ENCODE measurements at regions not wholly inside any gene's neighbourhood (a gene's known extent, or its start where the extent isn't known, plus 50 kb on each side); places are given as distances from the start of the nearest gene placed in this dataset.

- DNase-seq (ENCODE audit: low read depth, low spot score) (no peak), ATAC-seq (no peak)
- intact Hi-C loops (cut with micrococcal nuclease; ENCODE audit: unreplicated experiment): no loop called here
- TF ChIP-seq TCF7L2 (IDR thresholded peaks at IDR 0.05; ENCODE audit: low read depth, low read length) (no peak), POLR2AphosphoS5 (IDR thresholded peaks at IDR 0.05; ENCODE audit: low read depth, low read length) (no peak), REST (IDR thresholded peaks at IDR 0.05; ENCODE audit: insufficient read depth in 1 of 2, low read depth in 2 of 2, low read length in 1 of 2) (no peak), CTCF (IDR thresholded peaks at IDR 0.05) (no peak), SIN3A (IDR thresholded peaks at IDR 0.05; ENCODE audit: borderline replicate concordance, insufficient read depth, low read depth, low read length) (no peak)
- Histone ChIP-seq H3K27ac (ENCODE audit: low read length) (no peak overlapping the region), H3K4me1 (ENCODE audit: control insufficient read depth, insufficient read depth, low read length) (no peaks in the 10 kb centered on the region), H3K4me3 (ENCODE audit: low read depth in 2 of 2, low read length in 2 of 2) (no peak overlapping the region), H3K9me3 (ENCODE audit: control insufficient read depth, insufficient read depth, low read depth, low read length) (no peaks in the 10 kb centered on the region), H3K36me3 (ENCODE audit: control insufficient read depth, insufficient read depth, low read length) (no peaks in the 10 kb centered on the region), H3K27me3 (ENCODE audit: control insufficient read depth, insufficient read depth, low read length) (no peaks in the 10 kb centered on the region)
- ChIA-PET POLR2A (no interaction called here), CTCF (no interaction called here)
- no TSS peak for BruUV-seq (replicated peaks)
- in situ Hi-C loops (cut with HindIII; ENCODE audit: low pct_unique_long_range_greater_than_20kb, low sequenced_read_pairs): no loop called here
Observed at GRCh38 chr14:42013559-42013958, 406.9 kb downstream of the LRFN5 start.

DNA sequence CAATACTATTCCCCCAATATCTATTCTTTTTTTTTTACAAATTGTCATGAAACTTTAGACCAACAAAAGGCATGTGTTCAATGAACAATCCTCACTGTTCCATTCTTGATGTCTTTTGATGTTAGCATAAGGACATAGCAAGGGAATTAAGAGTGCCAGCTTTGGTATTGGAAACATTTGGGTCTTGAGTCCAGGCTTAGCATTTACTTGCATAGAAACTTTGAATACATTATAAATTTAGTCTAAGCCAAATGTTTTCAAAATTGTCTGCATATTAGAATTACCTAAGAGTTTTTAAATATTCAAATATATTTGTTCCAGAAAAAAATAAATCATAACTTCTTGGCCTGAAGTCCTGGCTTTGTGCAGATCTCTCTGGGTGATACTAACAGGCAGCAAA lies 406.5 kb downstream of the LRFN5 start:
- ATAC-seq: no peak
- ChIA-PET CTCF (no interaction called here), POLR2A (no interaction called here)
- no peaks in the 10 kb centered on the region for H3K4me1 ChIP-seq (ENCODE audit: control insufficient read depth, insufficient read depth, low read length)
- H3K9me3 ChIP-seq (ENCODE audit: control insufficient read depth, insufficient read depth, low read depth, low read length): no peaks in the 10 kb centered on the region
- no peaks in the 10 kb centered on the region for H3K36me3 ChIP-seq (ENCODE audit: control insufficient read depth, insufficient read depth, low read length)
- no peak overlapping the region for H3K27ac ChIP-seq (ENCODE audit: low read length)
- TF ChIP-seq TCF7L2 (IDR thresholded peaks at IDR 0.05; ENCODE audit: low read depth, low read length) (no peak), CTCF (IDR thresholded peaks at IDR 0.05) (no peak), POLR2AphosphoS5 (IDR thresholded peaks at IDR 0.05; ENCODE audit: low read depth, low read length) (no peak), REST (IDR thresholded peaks at IDR 0.05; ENCODE audit: insufficient read depth in 1 of 2, low read depth in 2 of 2, low read length in 1 of 2) (no peak), SIN3A (IDR thresholded peaks at IDR 0.05; ENCODE audit: borderline replicate concordance, insufficient read depth, low read depth, low read length) (no peak)
- no TSS peak for BruUV-seq (replicated peaks)
- intact Hi-C loops (cut with micrococcal nuclease; ENCODE audit: unreplicated experiment) (no loop called here), in situ Hi-C loops (cut with HindIII; ENCODE audit: low pct_unique_long_range_greater_than_20kb, low sequenced_read_pairs) (no loop called here)
- DNase-seq (ENCODE audit: low read depth, low spot score): no peak
- no peak overlapping the region for H3K4me3 ChIP-seq (ENCODE audit: low read depth in 2 of 2, low read length in 2 of 2)
- no peaks in the 10 kb centered on the region for H3K27me3 ChIP-seq (ENCODE audit: control insufficient read depth, insufficient read depth, low read length)

Measured in Panc1 (cell line).